CD4-positive, alpha-beta T cell (primary cell): ENCODE measurements at regions not wholly inside any gene's neighbourhood (a gene's known extent, or its start where the extent isn't known, plus 50 kb on each side); places are given as distances from the start of the nearest gene placed in this dataset.
"Not testable (repeated sequence)": the region's sequence is repeated elsewhere in the genome, so short reads cannot be mapped to it uniquely, and the experiment has no call there.

Source experiments
- ATAC-seq: fragments of 200-7000 bp; cut with Tn5 transposase; one replicate; pipeline ENCODE4 v1.10.0; 2022; ENCODE audit warnings: mild to moderate bottlenecking; ENCODE audit not compliant: poor library complexity
- CTCF ChIA-PET: fragments of 350-600 bp; sonication (Branson Sonifier 250); formaldehyde crosslinking; loops from one replicate; lab custom pipeline; 2021; ENCODE audit warnings: antibody characterized with exemption, inconsistent platforms; lab: Charles Lee
- POLR2A ChIA-PET: fragments of 350-600 bp; sonication (Branson Sonifier 250); formaldehyde crosslinking; loops from one replicate; lab custom pipeline; 2021; ENCODE audit warnings: antibody characterized with exemption, inconsistent platforms; lab: Charles Lee
- DNase-seq, 14 experiments: peaks; one replicate each; pipeline ENCODE4 v3.0.0-alpha.2; 2013 to 2020; ENCODE audit warnings: mixed read lengths in 2 of 14
- H3K27ac ChIP-seq, 2 donors: one replicate each; pipeline versions ENCODE4 v1.5.1 to v1.7.0; 2013; ENCODE audit warnings: low read length in 2 of 2, low read depth in 1 of 2, mild to moderate bottlenecking in 1 of 2
- H3K27me3 ChIP-seq, 2 experiments: 1 replicate in 1 of 2; 2 replicates in 1 of 2; pipeline versions ENCODE4 v1.6.1 to v1.7.0; 2013; ENCODE audit warnings: low read length in 2 of 2, control low read depth in 1 of 2, mild to moderate bottlenecking in 1 of 2, moderate library complexity in 1 of 2; ENCODE audit not compliant: insufficient read depth in 2 of 2, control insufficient read depth in 1 of 2
- H3K36me3 ChIP-seq: one replicate; pipeline ENCODE4 v1.6.1; 2013; ENCODE audit warnings: low read length, control low read depth; ENCODE audit not compliant: insufficient read depth
- H3K4me1 ChIP-seq: one replicate; pipeline ENCODE4 v1.6.1; 2013; ENCODE audit warnings: low read length, control low read depth; ENCODE audit not compliant: insufficient read depth
- H3K4me3 ChIP-seq: one replicate; pipeline ENCODE4 v1.5.1; 2013; ENCODE audit warnings: mild to moderate bottlenecking, low read length, moderate library complexity
- H3K9me3 ChIP-seq, 2 experiments: 1 replicate in 1 of 2; 2 replicates in 1 of 2; pipeline versions ENCODE4 v1.6.1 to v1.7.0; 2013; ENCODE audit warnings: low read length in 2 of 2, mild to moderate bottlenecking in 2 of 2, control low read depth in 1 of 2, moderate library complexity in 1 of 2; ENCODE audit not compliant: control insufficient read depth in 1 of 2, insufficient read depth in 1 of 2
- H3K27ac Mint-ChIP-seq: one replicate; pipeline ENCODE4 v1.8.0; 2020; ENCODE audit warnings: mixed read lengths
- H3K27me3 Mint-ChIP-seq: one replicate; pipeline ENCODE4 v1.8.0; 2021; ENCODE audit warnings: mixed read lengths
- H3K36me3 Mint-ChIP-seq: one replicate; pipeline ENCODE4 v1.8.0; 2021; ENCODE audit warnings: low read depth, mixed read lengths
- H3K4me1 Mint-ChIP-seq: one replicate; pipeline ENCODE4 v1.8.0; 2021; ENCODE audit warnings: low read depth, mixed read lengths
- H3K4me3 Mint-ChIP-seq: one replicate; pipeline ENCODE4 v1.8.0; 2020; ENCODE audit warnings: mild to moderate bottlenecking, mixed read lengths
- H3K9me3 Mint-ChIP-seq: one replicate; pipeline ENCODE4 v1.8.0; 2020; ENCODE audit warnings: mixed read lengths
- CTCF ChIP-seq: fragments of 200-600 bp; IDR thresholded peaks from one replicate; pipeline ENCODE4 v1.8.0; 2022; ENCODE audit warnings: antibody characterized with exemption, mild to moderate bottlenecking
- intact Hi-C, 2 experiments: fragments of 100-400 bp; cut with DNase I in 1 of 2; cut with micrococcal nuclease in 1 of 2; formaldehyde crosslinking; loops; one replicate each; pipeline versions ENCODE4 v1.15.1 to v1.9.0; 2023 to 2025; cut with DNase I, micrococcal nuclease

GRCh38 chr5:136446565-136446964 is 81.2 kb upstream of the TRPC7 start:
- Mint-ChIP-seq H3K27me3 (no peaks in the 10 kb centered on the region), H3K27ac (no peak overlapping the region), H3K4me1 (no peaks in the 10 kb centered on the region), H3K9me3 (peaks cover 3% of the 10 kb centered on the region), H3K4me3 (no peak overlapping the region), H3K36me3 (no peaks in the 10 kb centered on the region)
- DNase-seq (no peak), ATAC-seq (no peak)
- Histone ChIP-seq H3K9me3 (peaks cover 0 to 25% of the 10 kb centered on the region in 2 experiments), H3K36me3 (no peaks in the 10 kb centered on the region), H3K27ac (no peak overlapping the region), H3K4me3 (no peak overlapping the region), H3K27me3 (no peaks in the 10 kb centered on the region), H3K4me1 (no peaks in the 10 kb centered on the region)
- ChIA-PET POLR2A (no interaction called here), CTCF (no interaction called here)
- no peak for TF ChIP-seq CTCF
- intact Hi-C loops: no loop called here

- H3K4me1 Mint-ChIP-seq, H3K9me3 Mint-ChIP-seq, POLR2A ChIA-PET, intact Hi-C loops, H3K27me3 ChIP-seq, H3K4me3 ChIP-seq, ATAC-seq, DNase-seq, H3K27me3 Mint-ChIP-seq, H3K27ac Mint-ChIP-seq, H3K4me1 ChIP-seq, H3K27ac ChIP-seq, CTCF ChIA-PET, H3K36me3 Mint-ChIP-seq, H3K36me3 ChIP-seq, H3K4me3 Mint-ChIP-seq: not testable (repeated sequence)
- H3K9me3 ChIP-seq: peaks cover 0 to 20% of the 10 kb centered on the region in 2 experiments
Measured at GRCh38 chr5:136444099-136444498, 78.8 kb upstream of the TRPC7 start.

- Mint-ChIP-seq H3K27me3 (no peaks in the 10 kb centered on the region), H3K4me3 (no peak overlapping the region), H3K27ac (no peak overlapping the region), H3K4me1 (no peaks in the 10 kb centered on the region), H3K9me3 (no peaks in the 10 kb centered on the region), H3K36me3 (no peaks in the 10 kb centered on the region)
- intact Hi-C loops: no loop called here
- H3K4me1 ChIP-seq: no peaks in the 10 kb centered on the region
- no peaks in the 10 kb centered on the region for H3K36me3 ChIP-seq
- no peak for TF ChIP-seq CTCF
- no peak overlapping the region for H3K27ac ChIP-seq
- no peak for ATAC-seq
- ChIA-PET POLR2A (no interaction called here), CTCF (no interaction called here)
- DNase-seq: no peak
- peaks cover 0 to 7% of the 10 kb centered on the region in 2 experiments for H3K9me3 ChIP-seq
- H3K4me3 ChIP-seq: no peak overlapping the region
- no peaks in the 10 kb centered on the region for H3K27me3 ChIP-seq
Measured at GRCh38 chr5:136439367-136439766, 74.0 kb upstream of the TRPC7 start.

- Histone ChIP-seq H3K4me3 (no peak overlapping the region), H3K36me3 (no peaks in the 10 kb centered on the region), H3K27me3 (no peaks in the 10 kb centered on the region), H3K9me3 (no peaks in the 10 kb centered on the region), H3K27ac (no peak overlapping the region), H3K4me1 (no peaks in the 10 kb centered on the region)
- ChIA-PET POLR2A (no interaction called here), CTCF (no interaction called here)
- no peaks in the 10 kb centered on the region for H3K4me1 Mint-ChIP-seq
- no peak for DNase-seq
- TF ChIP-seq CTCF: no peak
- H3K27ac Mint-ChIP-seq: no peak overlapping the region
- H3K9me3 Mint-ChIP-seq: no peaks in the 10 kb centered on the region
- H3K4me3 Mint-ChIP-seq: no peak overlapping the region
- intact Hi-C loops: no loop called here
- no peak for ATAC-seq
- H3K36me3 Mint-ChIP-seq: no peaks in the 10 kb centered on the region
- no peaks in the 10 kb centered on the region for H3K27me3 Mint-ChIP-seq
Measured at GRCh38 chr5:136435946-136436543, 70.7 kb upstream of the TRPC7 start.
